ENCODE measurements at regions not wholly inside any gene's neighbourhood (a gene's known extent, or its start where the extent isn't known, plus 50 kb on each side); places are given as distances from the start of the nearest gene placed in this dataset.

DNA sequence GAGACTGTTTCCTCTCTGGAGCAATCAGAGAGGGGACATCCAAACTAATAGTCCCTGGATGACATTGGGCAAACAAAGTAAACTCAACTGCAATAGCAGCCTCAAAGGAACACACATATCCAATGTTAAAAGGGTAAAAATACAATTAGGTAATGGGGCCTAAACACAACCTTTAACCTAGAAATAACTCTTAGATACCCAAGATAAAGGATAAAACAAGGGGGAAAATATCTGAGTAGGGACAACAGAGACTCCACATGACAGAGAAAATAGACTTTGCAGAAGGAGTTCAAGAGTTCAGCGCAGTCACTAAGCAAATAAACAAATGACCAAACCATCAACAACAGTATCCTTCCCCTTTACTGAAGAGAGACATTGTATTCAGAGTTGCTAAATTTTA, 149.3 kb downstream of the FBXO4 start:
- Histone ChIP-seq H3K4me3 (ENCODE audit: control insufficient read depth in 2 of 3, extremely low read depth in 1 of 3, insufficient read depth in 2 of 3, low read depth in 1 of 3, low read length in 3 of 3) (no peak overlapping the region), H3K4me1 (ENCODE audit: control insufficient read depth, extremely low read depth, insufficient read depth, low read length) (no peaks in the 10 kb centered on the region), H2AFZ (ENCODE audit: control insufficient read depth, low read length) (no peak overlapping the region), H3K79me2 (ENCODE audit: control insufficient read depth, insufficient read depth, low read length) (no peaks in the 10 kb centered on the region), H3K4me2 (ENCODE audit: control insufficient read depth, extremely low read depth, insufficient read depth, low read depth, low read length) (no peak overlapping the region), H3K9me3 (ENCODE audit: control insufficient read depth, low read depth, low read length) (no peaks in the 10 kb centered on the region), H4K20me1 (ENCODE audit: control insufficient read depth, extremely low read depth, insufficient read depth, low read length) (no peaks in the 10 kb centered on the region), H3K9me1 (ENCODE audit: control insufficient read depth, extremely low read depth, insufficient read depth, low read length) (no peaks in the 10 kb centered on the region), H3K27ac (ENCODE audit: control insufficient read depth, insufficient read depth, low read length) (no peak overlapping the region), H3K36me3 (ENCODE audit: control insufficient read depth in 2 of 2, extremely low read depth in 1 of 2, insufficient read depth in 2 of 2, low read length in 2 of 2) (no peaks in the 10 kb centered on the region), H3K9ac (ENCODE audit: control insufficient read depth, extremely low read depth, insufficient read depth, low read length) (no peak overlapping the region), H3K27me3 (ENCODE audit: control insufficient read depth, extremely low read depth, insufficient read depth, low read length) (no peaks in the 10 kb centered on the region)
- dilution Hi-C loops (cut with MboI; ENCODE audit: extremely low pct_ligation_motif_present, low sequenced_read_pairs), result no loop called here
- FAIRE-seq (no peak), DNase-seq (ENCODE audit: low read depth, low spot score) (no peak)
- TF ChIP-seq, protein P1, sequence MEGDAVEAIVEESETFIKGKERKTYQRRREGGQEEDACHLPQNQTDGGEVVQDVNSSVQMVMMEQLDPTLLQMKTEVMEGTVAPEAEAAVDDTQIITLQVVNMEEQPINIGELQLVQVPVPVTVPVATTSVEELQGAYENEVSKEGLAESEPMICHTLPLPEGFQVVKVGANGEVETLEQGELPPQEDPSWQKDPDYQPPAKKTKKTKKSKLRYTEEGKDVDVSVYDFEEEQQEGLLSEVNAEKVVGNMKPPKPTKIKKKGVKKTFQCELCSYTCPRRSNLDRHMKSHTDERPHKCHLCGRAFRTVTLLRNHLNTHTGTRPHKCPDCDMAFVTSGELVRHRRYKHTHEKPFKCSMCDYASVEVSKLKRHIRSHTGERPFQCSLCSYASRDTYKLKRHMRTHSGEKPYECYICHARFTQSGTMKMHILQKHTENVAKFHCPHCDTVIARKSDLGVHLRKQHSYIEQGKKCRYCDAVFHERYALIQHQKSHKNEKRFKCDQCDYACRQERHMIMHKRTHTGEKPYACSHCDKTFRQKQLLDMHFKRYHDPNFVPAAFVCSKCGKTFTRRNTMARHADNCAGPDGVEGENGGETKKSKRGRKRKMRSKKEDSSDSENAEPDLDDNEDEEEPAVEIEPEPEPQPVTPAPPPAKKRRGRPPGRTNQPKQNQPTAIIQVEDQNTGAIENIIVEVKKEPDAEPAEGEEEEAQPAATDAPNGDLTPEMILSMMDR (optimal IDR thresholded peaks at IDR 0.05 in 1 of 3, IDR thresholded peaks at IDR 0.05 in 1 of 3, conservative IDR thresholded peaks at IDR 0.05 in 1 of 3; ENCODE audit: extremely low read depth in 1 of 3, insufficient read depth in 2 of 3, low read length in 3 of 3), result no peak
- TF ChIP-seq EZH2 (IDR thresholded peaks at IDR 0.05; ENCODE audit: low read length), result no peak

DNA sequence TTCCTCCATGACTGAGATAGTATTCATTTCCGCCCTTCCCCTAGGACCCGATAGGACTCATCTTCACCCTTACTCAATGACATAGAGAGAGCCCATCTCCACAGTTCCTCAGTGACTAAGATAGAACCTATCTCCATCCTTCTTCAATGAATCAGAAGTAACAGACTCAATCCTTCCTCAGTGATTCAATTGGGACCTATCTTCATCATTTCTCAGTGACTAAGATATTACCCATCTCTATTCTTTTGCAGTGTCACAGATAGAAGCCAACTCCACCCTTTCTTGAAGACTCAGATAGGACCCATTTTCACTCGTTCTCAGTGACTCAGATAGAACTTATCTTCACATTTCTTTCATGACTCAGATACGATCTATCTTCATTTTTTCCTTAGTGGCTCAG, 164.6 kb downstream of the FBXO4 start:
- TF ChIP-seq, protein P1 (optimal IDR thresholded peaks at IDR 0.05 in 1 of 3, IDR thresholded peaks at IDR 0.05 in 1 of 3, conservative IDR thresholded peaks at IDR 0.05 in 1 of 3; ENCODE audit: extremely low read depth in 1 of 3, insufficient read depth in 2 of 3, low read length in 3 of 3), result no peak
- TF ChIP-seq EZH2 (IDR thresholded peaks at IDR 0.05; ENCODE audit: low read length), result no peak
- FAIRE-seq (no peak), DNase-seq (ENCODE audit: low read depth, low spot score) (peak; percentile 11)
- Histone ChIP-seq H3K36me3 (ENCODE audit: control insufficient read depth in 2 of 2, extremely low read depth in 1 of 2, insufficient read depth in 2 of 2, low read length in 2 of 2) (no peaks in the 10 kb centered on the region), H3K27ac (ENCODE audit: control insufficient read depth, insufficient read depth, low read length) (no peak overlapping the region), H2AFZ (ENCODE audit: control insufficient read depth, low read length) (no peak overlapping the region), H3K4me1 (ENCODE audit: control insufficient read depth, extremely low read depth, insufficient read depth, low read length) (no peaks in the 10 kb centered on the region), H3K27me3 (ENCODE audit: control insufficient read depth, extremely low read depth, insufficient read depth, low read length) (no peaks in the 10 kb centered on the region), H3K9me1 (ENCODE audit: control insufficient read depth, extremely low read depth, insufficient read depth, low read length) (no peaks in the 10 kb centered on the region), H3K79me2 (ENCODE audit: control insufficient read depth, insufficient read depth, low read length) (no peaks in the 10 kb centered on the region), H4K20me1 (ENCODE audit: control insufficient read depth, extremely low read depth, insufficient read depth, low read length) (no peaks in the 10 kb centered on the region), H3K9ac (ENCODE audit: control insufficient read depth, extremely low read depth, insufficient read depth, low read length) (no peak overlapping the region), H3K4me2 (ENCODE audit: control insufficient read depth, extremely low read depth, insufficient read depth, low read depth, low read length) (no peak overlapping the region), H3K9me3 (ENCODE audit: control insufficient read depth, low read depth, low read length) (peaks cover 2% of the 10 kb centered on the region), H3K4me3 (ENCODE audit: control insufficient read depth in 2 of 3, extremely low read depth in 1 of 3, insufficient read depth in 2 of 3, low read depth in 1 of 3, low read length in 3 of 3) (no peak overlapping the region)
- dilution Hi-C loops (cut with MboI; ENCODE audit: extremely low pct_ligation_motif_present, low sequenced_read_pairs), result no loop called here
